Heart right ventricle (tissue), 16 donors: ENCODE measurements at regions not wholly inside any gene's neighbourhood (a gene's known extent, or its start where the extent isn't known, plus 50 kb on each side); places are given as distances from the start of the nearest gene placed in this dataset.

Source experiments
- ATAC-seq, 8 donors: fragments of 200-7000 bp; cut with Tn5 transposase; one replicate each; pipeline ENCODE4 v1.9.1; 2020; ENCODE audit warnings: mild to moderate bottlenecking in 8 of 8, moderate library complexity in 8 of 8, moderate number of reproducible peaks in 1 of 8
- DNase-seq, 2 donors: peaks; one replicate each; pipeline ENCODE4 v3.0.0-alpha.2; 2020
- H3K27ac ChIP-seq, 10 donors: fragments of 200-600 bp; sonication (generic) in 2 of 10; one replicate each; pipeline versions ENCODE4 v1.5.0 to v1.8.0; 2020 to 2022; ENCODE audit warnings: mild to moderate bottlenecking in 3 of 10
- H3K27me3 ChIP-seq, 7 donors: fragments of 200-600 bp; one replicate each; pipeline ENCODE4 v1.8.0; 2021 to 2022; ENCODE audit warnings: mild to moderate bottlenecking in 2 of 7
- H3K36me3 ChIP-seq, 9 donors: fragments of 200-600 bp; sonication (generic) in 1 of 9; one replicate each; pipeline versions ENCODE4 v1.5.0 to v1.8.0; 2020 to 2022; ENCODE audit warnings: mild to moderate bottlenecking in 2 of 9
- H3K4me1 ChIP-seq, 9 donors: fragments of 200-600 bp; sonication (generic) in 1 of 9; one replicate each; pipeline versions ENCODE4 v1.5.0 to v1.8.0; 2020 to 2022; ENCODE audit warnings: mild to moderate bottlenecking in 4 of 9
- H3K4me3 ChIP-seq, 10 donors: fragments of 200-600 bp; sonication (generic) in 2 of 10; one replicate each; pipeline versions ENCODE4 v1.5.0 to v1.8.0; 2020 to 2022; ENCODE audit warnings: mild to moderate bottlenecking in 7 of 10, moderate library complexity in 2 of 10
- H3K9me3 ChIP-seq, 11 donors: fragments of 200-600 bp in 10 of 11; sonication (generic) in 2 of 11; one replicate each; pipeline versions ENCODE4 v1.5.0 to v1.8.0; 2013 to 2022; ENCODE audit warnings: mild to moderate bottlenecking in 2 of 11, control low read depth in 1 of 11, moderate library complexity in 1 of 11
- WGBS, 2 donors: extraction: QIAGEN DNeasy Blood & Tissue Kit; methylation state at CpG; one replicate each; pipeline ENCODE4 v1.1.7; 2013; ENCODE audit warnings: inconsistent platforms in 1 of 2; 5-methylcytosine and 5-hydroxymethylcytosine counted together
- intact Hi-C, 10 donors: fragments of 100-400 bp; cut with DNase I; formaldehyde crosslinking; loops; one replicate each; pipeline versions ENCODE4 v1.11.1 to v1.14.2; 2022
- TF ChIP-seq, protein P1 (sequence below), 9 donors: fragments of 200-600 bp; sonication (generic) in 2 of 9; IDR thresholded peaks; one replicate each; pipeline versions ENCODE4 v1.5.0 to v1.8.0; 2021 to 2022; ENCODE audit warnings: antibody characterized with exemption in 9 of 9, mild to moderate bottlenecking in 5 of 9, moderate library complexity in 1 of 9
- donor health status: Arrhythmogenic right ventricular cardiomyopathy.
- donor health status: ischemic (EF 13 %, LVEDD 7.1; RV severe dilation, severe dysfunction).
- donor health status: healthy with polysubstance abuse.
- donor health status: DM: no; HTN: yes; CAD: no.
- donor health status: DM: no; HTN: no; CAD: no.
- donor health status: ischemic (EF 25% LVEDD 6.9; RV normal size, moderate dysfunction).
- donor health status: ischemic (EF 25% LVEDD 5.7; RV mildly dilated, moderate dysfunction).
- donor health status: healthy.
- donor health status: DM: yes; HTN: yes; CAD: no.
- donor health status: Ischemic cardiomyopathy.
- donor health status: ischemic (EF 35%, LVEDD 5.7; RV mildly dilated, moderate dysfunction).
- donor health status: nonischemic (EF 11% LVEDD 7.7; RV severe dilation, severe dysfunction).
- donor health status: DM: yes; HTN: yes; CAD: no.
- donor health status: PGD.
- donor health status: ischemic (EF 29% LVEDD 5.4; RV normal size, mild dysfunction).
- donor health status: nonischemic (EF 23%, LVEDD 6.1; RV moderate dilation, normal function).

DNA sequence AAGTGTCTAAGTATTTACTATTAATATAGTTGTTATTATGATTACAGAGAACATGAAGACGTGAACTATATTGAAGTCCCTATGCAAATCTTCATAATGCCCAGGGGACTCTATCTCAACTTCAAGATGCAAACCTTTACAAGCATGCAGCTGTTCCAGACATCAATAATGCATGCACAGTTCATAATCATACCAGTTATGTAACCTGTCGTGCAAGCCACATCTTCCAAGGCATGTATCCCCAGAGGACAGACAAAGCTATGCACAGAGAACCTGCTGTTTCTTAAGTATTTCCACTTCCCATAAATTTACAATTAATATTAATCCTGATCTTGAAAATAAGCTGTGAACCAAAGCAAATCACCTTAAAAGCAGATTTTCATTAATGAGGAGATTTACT lies 534.1 kb downstream of the TUSC7 start:
- no peaks in the 10 kb centered on the region for H3K36me3 ChIP-seq
- H3K27ac ChIP-seq, result no peak overlapping the region
- no peaks in the 10 kb centered on the region for H3K9me3 ChIP-seq
- DNase-seq, result no peak
- TF ChIP-seq, protein P1, sequence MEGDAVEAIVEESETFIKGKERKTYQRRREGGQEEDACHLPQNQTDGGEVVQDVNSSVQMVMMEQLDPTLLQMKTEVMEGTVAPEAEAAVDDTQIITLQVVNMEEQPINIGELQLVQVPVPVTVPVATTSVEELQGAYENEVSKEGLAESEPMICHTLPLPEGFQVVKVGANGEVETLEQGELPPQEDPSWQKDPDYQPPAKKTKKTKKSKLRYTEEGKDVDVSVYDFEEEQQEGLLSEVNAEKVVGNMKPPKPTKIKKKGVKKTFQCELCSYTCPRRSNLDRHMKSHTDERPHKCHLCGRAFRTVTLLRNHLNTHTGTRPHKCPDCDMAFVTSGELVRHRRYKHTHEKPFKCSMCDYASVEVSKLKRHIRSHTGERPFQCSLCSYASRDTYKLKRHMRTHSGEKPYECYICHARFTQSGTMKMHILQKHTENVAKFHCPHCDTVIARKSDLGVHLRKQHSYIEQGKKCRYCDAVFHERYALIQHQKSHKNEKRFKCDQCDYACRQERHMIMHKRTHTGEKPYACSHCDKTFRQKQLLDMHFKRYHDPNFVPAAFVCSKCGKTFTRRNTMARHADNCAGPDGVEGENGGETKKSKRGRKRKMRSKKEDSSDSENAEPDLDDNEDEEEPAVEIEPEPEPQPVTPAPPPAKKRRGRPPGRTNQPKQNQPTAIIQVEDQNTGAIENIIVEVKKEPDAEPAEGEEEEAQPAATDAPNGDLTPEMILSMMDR (IDR thresholded peaks at IDR 0.05), result no peak
- no peak for ATAC-seq
- intact Hi-C loops, result no loop called here
- H3K4me1 ChIP-seq, result no peaks in the 10 kb centered on the region
- H3K4me3 ChIP-seq, result no peak overlapping the region
- H3K27me3 ChIP-seq, result no peaks in the 10 kb centered on the region
- WGBS, 2 donors, result 59 to 79% methylated on average over 2 of the region's 2 CpGs

DNA sequence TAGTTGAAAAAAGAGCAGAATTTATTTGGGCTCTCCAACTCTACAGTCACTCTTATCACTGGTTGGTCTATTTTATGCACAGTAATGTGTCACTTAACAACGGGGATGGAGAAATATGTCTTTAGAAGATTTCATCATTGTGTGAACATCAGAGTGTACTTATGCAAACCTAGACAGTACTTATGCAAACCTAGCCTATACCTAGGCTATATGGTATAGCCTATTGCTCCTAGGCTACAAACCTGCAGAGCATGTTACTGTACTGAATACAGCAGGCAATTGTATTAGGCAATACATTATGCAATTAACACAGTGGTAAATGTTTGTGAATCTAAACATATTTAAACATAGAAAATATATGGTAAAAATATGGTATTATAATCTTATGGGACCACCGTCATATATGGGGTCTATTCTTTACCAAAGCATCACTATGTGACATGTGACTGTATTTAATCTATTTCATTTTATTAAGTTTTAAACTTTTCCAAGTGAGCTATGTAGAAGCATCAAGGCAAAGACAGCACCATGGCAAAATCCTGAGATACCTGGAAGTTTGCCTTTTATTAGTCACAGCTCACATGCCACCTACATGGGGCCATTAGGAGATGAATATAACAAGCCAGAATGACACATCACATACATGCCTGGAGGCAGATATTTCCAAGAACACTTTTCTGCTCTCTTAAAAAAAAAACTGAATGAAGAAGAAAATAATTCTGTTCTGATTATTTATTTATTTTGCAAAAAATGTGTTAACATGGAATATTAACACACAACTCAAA lies 537.4 kb downstream of the TUSC7 start:
- DNase-seq (no peak), ATAC-seq (no peak)
- intact Hi-C loops, result no loop called here
- TF ChIP-seq, protein P1 (IDR thresholded peaks at IDR 0.05), result no peak
- no peaks in the 10 kb centered on the region for H3K4me1 ChIP-seq
- H3K27me3 ChIP-seq, result peaks cover 0 to 3% (median 0%) of the 10 kb centered on the region in 7 donors
- no peaks in the 10 kb centered on the region for H3K36me3 ChIP-seq
- H3K4me3 ChIP-seq, result no peak overlapping the region
- 65 to 83% methylated on average over 2 of the region's 2 CpGs for WGBS, 2 donors
- H3K9me3 ChIP-seq, result no peaks in the 10 kb centered on the region
- no peak overlapping the region for H3K27ac ChIP-seq

DNA sequence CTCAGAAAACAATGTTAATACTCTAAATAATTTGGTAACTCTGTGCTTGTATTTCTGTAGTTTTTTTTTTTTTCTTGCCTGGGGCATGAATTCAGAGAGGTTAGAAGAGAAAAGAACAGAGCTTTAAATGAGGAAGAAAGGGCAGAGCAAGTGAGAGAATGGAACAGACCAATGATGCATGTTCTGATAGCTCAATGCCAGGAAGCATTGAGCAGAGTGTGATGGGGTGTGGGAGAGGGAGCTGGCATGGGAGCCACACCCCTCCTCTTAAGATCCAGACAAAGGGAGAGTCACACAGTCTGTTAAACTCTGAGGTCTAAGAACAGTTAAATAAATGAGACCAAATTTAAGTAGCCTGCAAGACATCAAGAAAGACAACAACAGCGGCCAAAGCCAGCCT lies 538.6 kb downstream of the TUSC7 start:
- peaks cover 0 to 3% (median 0%) of the 10 kb centered on the region in 7 donors for H3K27me3 ChIP-seq
- TF ChIP-seq, protein P1 (IDR thresholded peaks at IDR 0.05), result no peak
- no peak overlapping the region for H3K27ac ChIP-seq
- 86 to 89% methylated on average over 1 of the region's 1 CpG for WGBS, 2 donors
- H3K4me3 ChIP-seq, result no peak overlapping the region
- no peaks in the 10 kb centered on the region for H3K9me3 ChIP-seq
- no peaks in the 10 kb centered on the region for H3K36me3 ChIP-seq
- no peaks in the 10 kb centered on the region for H3K4me1 ChIP-seq
- intact Hi-C loops, result no loop called here
- DNase-seq (no peak), ATAC-seq (no peak)

DNA sequence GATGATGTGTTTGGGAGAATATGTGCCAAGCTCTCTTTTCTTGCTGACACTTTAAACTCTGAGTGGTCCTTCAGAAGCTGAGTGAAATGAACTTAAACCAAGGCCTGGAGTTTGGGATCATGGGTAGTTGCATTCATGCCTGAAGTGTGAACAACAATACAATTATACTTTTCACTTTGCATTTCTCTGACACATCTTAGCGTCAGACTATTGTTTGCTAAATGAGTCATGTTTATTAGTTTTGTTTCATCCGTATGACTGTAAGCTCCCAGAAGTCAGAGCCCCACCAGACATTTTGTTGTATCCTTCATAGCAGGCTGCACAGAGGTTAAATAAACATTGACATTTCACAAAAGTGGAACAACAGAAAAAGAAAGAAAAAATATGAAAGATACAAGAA lies 542.6 kb downstream of the TUSC7 start:
- intact Hi-C loops, result no loop called here
- Histone ChIP-seq H3K27me3 (peaks cover 0 to 3% (median 0%) of the 10 kb centered on the region in 7 donors), H3K36me3 (no peaks in the 10 kb centered on the region), H3K4me3 (no peak overlapping the region), H3K27ac (no peak overlapping the region), H3K9me3 (no peaks in the 10 kb centered on the region), H3K4me1 (no peaks in the 10 kb centered on the region)
- TF ChIP-seq, protein P1 (IDR thresholded peaks at IDR 0.05), result no peak
- DNase-seq (no peak), ATAC-seq (no peak)
- 70 to 78% methylated on average over 2 of the region's 2 CpGs for WGBS, 2 donors
